ENCODE measurements at regions not wholly inside any gene's neighbourhood (a gene's known extent, or its start where the extent isn't known, plus 50 kb on each side); places are given as distances from the start of the nearest gene placed in this dataset.

GRCh38 chr18:41870817-41871216, 84.2 kb upstream of the PIK3C3 start:
- TF ChIP-seq POLR2A (IDR thresholded peaks at IDR 0.05) (no peak), CTCF (IDR thresholded peaks at IDR 0.05) (no peak), EP300 (IDR thresholded peaks at IDR 0.05) (no peak)

Data from ovary (tissue), 3 donors.